Neural cell (in vitro differentiated cells): ENCODE measurements at regions not wholly inside any gene's neighbourhood (a gene's known extent, or its start where the extent isn't known, plus 50 kb on each side); places are given as distances from the start of the nearest gene placed in this dataset.

Source experiments
- CTCF ChIP-seq: fragments of 450-650 bp; IDR thresholded peaks from 2 replicates; pipeline ENCODE4 v1.5.1; 2014; ENCODE audit warnings: antibody characterized with exemption, mild to moderate bottlenecking, moderate library complexity; ENCODE audit not compliant: poor library complexity, severe bottlenecking
- EP300 ChIP-seq: fragments of 450-650 bp; conservative IDR thresholded peaks from 2 replicates; pipeline ENCODE4 v1.6.1; 2014; ENCODE audit warnings: antibody characterized with exemption, mild to moderate bottlenecking, moderate library complexity; ENCODE audit not compliant: poor library complexity, severe bottlenecking
- EZH2 ChIP-seq: fragments of 200-600, 300-800 bp; shearing (Covaris generic), sonication (generic); IDR thresholded peaks from 2 replicates; pipeline ENCODE4 v1.6.1; 2014; ENCODE audit warnings: antibody characterized with exemption, low read length, borderline replicate concordance, mild to moderate bottlenecking; ENCODE audit not compliant: insufficient read depth, poor library complexity, severe bottlenecking
- MXI1 ChIP-seq: fragments of 450-650 bp; conservative IDR thresholded peaks from 2 replicates; pipeline ENCODE4 v1.6.1; 2014; ENCODE audit warnings: antibody characterized with exemption, mild to moderate bottlenecking; ENCODE audit not compliant: poor library complexity, severe bottlenecking
- POLR2AphosphoS5 ChIP-seq: IDR thresholded peaks from 2 replicates; pipeline ENCODE4 v1.6.1; 2012
- REST ChIP-seq: IDR thresholded peaks from 2 replicates; pipeline ENCODE4 v1.6.1; 2012; ENCODE audit warnings: borderline replicate concordance
- TAF1 ChIP-seq: IDR thresholded peaks from 2 replicates; pipeline ENCODE4 v1.6.1; 2012; ENCODE audit warnings: low read depth

GRCh38 chr9:79189511-79189924 is 382.2 kb upstream of the TLE4 start:
- TF ChIP-seq POLR2AphosphoS5 (no peak), CTCF (no peak), TAF1 (no peak), EZH2 (no peak), EP300 (no peak), REST (no peak), MXI1 (no peak)
